ENCODE measurements at regions not wholly inside any gene's neighbourhood (a gene's known extent, or its start where the extent isn't known, plus 50 kb on each side); places are given as distances from the start of the nearest gene placed in this dataset.

DNA sequence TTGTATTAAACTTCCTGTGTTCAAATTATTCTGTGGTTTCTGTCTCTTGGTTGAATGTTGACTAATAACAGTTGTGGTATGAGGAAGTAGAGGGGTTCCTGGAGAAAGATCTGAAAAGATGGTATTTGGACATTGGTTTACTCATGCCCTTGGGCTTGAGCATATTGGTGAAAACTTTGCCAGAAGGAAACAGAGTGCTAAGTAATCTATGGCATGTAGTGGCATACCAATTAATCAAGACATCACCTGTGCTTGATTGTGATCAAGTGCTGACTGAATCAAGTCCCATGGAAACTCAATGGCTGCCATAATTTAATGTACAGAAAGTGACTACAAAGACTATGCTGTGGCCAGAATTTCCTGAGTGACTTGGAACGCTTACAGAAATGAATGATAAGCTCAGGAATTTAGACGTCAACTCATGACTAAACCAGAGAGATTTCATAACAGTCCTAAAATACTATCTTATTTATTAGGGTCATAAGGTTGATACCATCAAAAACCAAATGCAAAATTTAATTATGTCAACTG, 2062.9 kb downstream of the ARAP2 start:
- TF ChIP-seq, protein P1, sequence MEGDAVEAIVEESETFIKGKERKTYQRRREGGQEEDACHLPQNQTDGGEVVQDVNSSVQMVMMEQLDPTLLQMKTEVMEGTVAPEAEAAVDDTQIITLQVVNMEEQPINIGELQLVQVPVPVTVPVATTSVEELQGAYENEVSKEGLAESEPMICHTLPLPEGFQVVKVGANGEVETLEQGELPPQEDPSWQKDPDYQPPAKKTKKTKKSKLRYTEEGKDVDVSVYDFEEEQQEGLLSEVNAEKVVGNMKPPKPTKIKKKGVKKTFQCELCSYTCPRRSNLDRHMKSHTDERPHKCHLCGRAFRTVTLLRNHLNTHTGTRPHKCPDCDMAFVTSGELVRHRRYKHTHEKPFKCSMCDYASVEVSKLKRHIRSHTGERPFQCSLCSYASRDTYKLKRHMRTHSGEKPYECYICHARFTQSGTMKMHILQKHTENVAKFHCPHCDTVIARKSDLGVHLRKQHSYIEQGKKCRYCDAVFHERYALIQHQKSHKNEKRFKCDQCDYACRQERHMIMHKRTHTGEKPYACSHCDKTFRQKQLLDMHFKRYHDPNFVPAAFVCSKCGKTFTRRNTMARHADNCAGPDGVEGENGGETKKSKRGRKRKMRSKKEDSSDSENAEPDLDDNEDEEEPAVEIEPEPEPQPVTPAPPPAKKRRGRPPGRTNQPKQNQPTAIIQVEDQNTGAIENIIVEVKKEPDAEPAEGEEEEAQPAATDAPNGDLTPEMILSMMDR (IDR thresholded peaks at IDR 0.05; ENCODE audit: unreplicated experiment): no peak
- Mint-ChIP-seq H3K27me3 (ENCODE audit: unreplicated experiment) (no peaks in the 10 kb centered on the region), H3K36me3 (ENCODE audit: low read depth, unreplicated experiment) (no peaks in the 10 kb centered on the region), H3K4me3 (ENCODE audit: unreplicated experiment) (no peak overlapping the region), H3K4me1 (ENCODE audit: unreplicated experiment) (no peaks in the 10 kb centered on the region), H3K27ac (ENCODE audit: unreplicated experiment) (no peak overlapping the region), H3K9me3 (ENCODE audit: unreplicated experiment) (no peaks in the 10 kb centered on the region)
- DNase-seq (ENCODE audit: low spot score): no peak

DNA sequence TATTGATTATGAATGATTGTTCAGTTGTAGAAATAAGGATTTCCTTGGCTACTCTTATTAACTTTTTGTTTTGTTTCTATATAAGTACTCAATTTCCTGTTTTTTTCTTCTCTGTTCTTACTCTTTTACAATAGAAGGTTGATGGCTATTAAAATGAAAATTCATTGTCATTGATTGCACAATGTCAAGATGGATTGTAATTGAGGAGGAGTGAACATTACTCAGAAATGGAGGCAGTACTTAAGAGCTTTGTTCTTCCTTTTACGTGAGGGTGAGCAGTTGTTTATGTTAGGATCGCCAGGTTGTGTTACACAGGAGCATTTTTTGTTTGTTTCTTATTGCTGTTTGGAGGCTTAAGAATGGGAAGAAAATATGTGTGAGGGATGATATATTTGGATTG, 2062.4 kb downstream of the ARAP2 start:
- TF ChIP-seq, protein P1 (IDR thresholded peaks at IDR 0.05; ENCODE audit: unreplicated experiment): no peak
- Mint-ChIP-seq H3K4me1 (ENCODE audit: unreplicated experiment) (no peaks in the 10 kb centered on the region), H3K9me3 (ENCODE audit: unreplicated experiment) (no peaks in the 10 kb centered on the region), H3K27ac (ENCODE audit: unreplicated experiment) (no peak overlapping the region), H3K27me3 (ENCODE audit: unreplicated experiment) (no peaks in the 10 kb centered on the region), H3K4me3 (ENCODE audit: unreplicated experiment) (no peak overlapping the region), H3K36me3 (ENCODE audit: low read depth, unreplicated experiment) (no peaks in the 10 kb centered on the region)
- no peak for DNase-seq (ENCODE audit: low spot score)

DNA sequence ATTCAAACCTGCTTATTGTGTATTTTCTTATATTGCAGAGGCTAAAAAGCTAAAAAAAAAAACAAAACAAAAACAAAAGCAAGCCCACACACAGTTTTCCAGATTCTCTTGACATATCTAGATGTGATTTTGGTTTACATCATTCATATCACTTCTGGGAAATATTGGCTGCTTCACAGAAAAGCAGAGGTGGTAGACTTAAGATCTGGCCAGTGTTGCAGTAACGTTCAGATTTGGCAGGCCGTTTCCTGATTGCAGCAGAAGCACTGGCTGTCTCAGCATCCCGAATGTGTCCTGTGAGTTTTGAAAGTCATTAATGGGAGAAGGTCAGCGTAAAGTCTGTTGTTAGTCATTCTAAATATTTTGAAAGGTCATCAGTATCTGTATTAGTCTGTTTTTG, 2062.0 kb downstream of the ARAP2 start:
- Mint-ChIP-seq H3K9me3 (ENCODE audit: unreplicated experiment) (no peaks in the 10 kb centered on the region), H3K27me3 (ENCODE audit: unreplicated experiment) (no peaks in the 10 kb centered on the region), H3K4me3 (ENCODE audit: unreplicated experiment) (no peak overlapping the region), H3K27ac (ENCODE audit: unreplicated experiment) (no peak overlapping the region), H3K4me1 (ENCODE audit: unreplicated experiment) (no peaks in the 10 kb centered on the region), H3K36me3 (ENCODE audit: low read depth, unreplicated experiment) (no peaks in the 10 kb centered on the region)
- TF ChIP-seq, protein P1 (IDR thresholded peaks at IDR 0.05; ENCODE audit: unreplicated experiment): no peak
- no peak for DNase-seq (ENCODE audit: low spot score)

DNA sequence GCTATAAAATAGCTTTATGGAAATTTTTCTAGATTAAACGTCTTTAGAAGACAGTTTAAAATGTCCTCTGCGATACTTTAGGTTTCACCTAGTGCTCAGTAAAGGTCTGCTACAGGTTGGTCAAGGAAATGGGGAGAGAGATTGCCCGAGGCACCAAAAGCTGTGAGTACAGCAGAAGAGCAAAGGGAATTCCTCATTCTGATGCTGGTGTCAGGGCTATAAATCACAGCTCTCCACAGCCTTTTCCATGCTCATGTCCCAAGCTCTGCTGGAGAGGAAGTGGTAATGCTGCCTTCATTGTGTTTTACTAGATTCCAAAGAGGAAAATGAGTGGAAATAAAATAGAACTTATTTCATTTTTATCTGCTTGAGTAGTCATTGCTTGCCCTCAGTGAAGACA, 2060.4 kb downstream of the ARAP2 start:
- no peak for DNase-seq (ENCODE audit: low spot score)
- H3K9me3 Mint-ChIP-seq (ENCODE audit: unreplicated experiment): no peaks in the 10 kb centered on the region
- H3K4me3 Mint-ChIP-seq (ENCODE audit: unreplicated experiment): no peak overlapping the region
- H3K27ac Mint-ChIP-seq (ENCODE audit: unreplicated experiment): no peak overlapping the region
- H3K4me1 Mint-ChIP-seq (ENCODE audit: unreplicated experiment): no peaks in the 10 kb centered on the region
- no peaks in the 10 kb centered on the region for H3K36me3 Mint-ChIP-seq (ENCODE audit: low read depth, unreplicated experiment)
- H3K27me3 Mint-ChIP-seq (ENCODE audit: unreplicated experiment): no peaks in the 10 kb centered on the region
- TF ChIP-seq, protein P1 (IDR thresholded peaks at IDR 0.05; ENCODE audit: unreplicated experiment): no peak

DNA sequence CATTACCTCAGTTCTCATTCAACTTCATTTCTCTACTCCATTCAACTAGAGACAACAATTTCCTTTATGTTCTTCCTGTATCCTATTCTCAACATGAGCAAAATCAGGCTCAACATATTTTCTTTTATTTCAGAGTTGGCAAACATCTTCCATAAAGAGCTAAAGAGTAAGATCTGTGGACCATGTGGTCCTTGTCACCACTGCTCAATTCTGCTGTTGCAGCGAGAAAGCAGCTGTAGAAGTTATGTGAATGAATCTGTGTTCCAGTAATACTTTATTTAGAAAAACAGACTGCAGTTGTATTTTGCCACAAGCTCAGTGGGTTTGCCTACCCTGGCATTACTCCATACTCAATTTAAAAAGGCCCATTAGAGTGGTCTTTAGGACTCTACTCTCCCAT, 2057.3 kb downstream of the ARAP2 start:
- TF ChIP-seq, protein P1 (IDR thresholded peaks at IDR 0.05; ENCODE audit: unreplicated experiment): no peak
- H3K27me3 Mint-ChIP-seq (ENCODE audit: unreplicated experiment): no peaks in the 10 kb centered on the region
- H3K27ac Mint-ChIP-seq (ENCODE audit: unreplicated experiment): no peak overlapping the region
- no peak overlapping the region for H3K4me3 Mint-ChIP-seq (ENCODE audit: unreplicated experiment)
- DNase-seq (ENCODE audit: low spot score): no peak
- H3K36me3 Mint-ChIP-seq (ENCODE audit: low read depth, unreplicated experiment): no peaks in the 10 kb centered on the region
- no peaks in the 10 kb centered on the region for H3K9me3 Mint-ChIP-seq (ENCODE audit: unreplicated experiment)
- H3K4me1 Mint-ChIP-seq (ENCODE audit: unreplicated experiment): no peaks in the 10 kb centered on the region

All from endothelial cell (in vitro differentiated cells).